A549 (cell line): ENCODE measurements at regions not wholly inside any gene's neighbourhood (a gene's known extent, or its start where the extent isn't known, plus 50 kb on each side); places are given as distances from the start of the nearest gene placed in this dataset.

Source experiments
- ATAC-seq, 2 experiments: fragments of 200-7000 bp in 1 of 2; fragments of >200 bp in 1 of 2; cut with Nextera tagmentation in 1 of 2; cut with Tn5 transposase in 1 of 2; 3 replicates each; pipeline versions ENCODE4 v1.8.0 to v1.9.1; 2018 to 2020; ENCODE audit warnings: mild to moderate bottlenecking in 1 of 2, moderate library complexity in 1 of 2
- CTCF ChIA-PET: fragments of 300-600 bp; sonication (Branson Sonifier 250); formaldehyde crosslinking; extraction: SDS; loops from one replicate; lab custom pipeline; 2021; ENCODE audit warnings: antibody characterized with exemption, inconsistent platforms; lab: Yijun Ruan, JAX
- POLR2A ChIA-PET: fragments of 350-600 bp; formaldehyde crosslinking; extraction: SDS; loops from one replicate; lab custom pipeline; 2021; ENCODE audit warnings: antibody characterized with exemption, inconsistent platforms; lab: Yijun Ruan, JAX
- DNase-seq, 2 experiments: peaks; one replicate each; pipeline versions ENCODE4 v3.0.0 to v3.0.0-alpha.2; 2011 to 2016; ENCODE audit warnings: low read depth in 1 of 2, low spot score in 1 of 2
- FAIRE-seq: peaks from 2 replicates; lab custom pipeline; 2011; peaks lifted over from hg19 to GRCh38; lab: Jason Lieb, UNC
- H3K27ac ChIP-seq, 2 experiments: fragments of >200 bp; sonication (Bioruptor Twin); formaldehyde crosslinking; 3 replicates each; pipeline ENCODE4 v1.5.1; 2016 to 2017
- H3K4me1 ChIP-seq: fragments of >200 bp; sonication (Bioruptor Twin); formaldehyde crosslinking; 3 replicates; pipeline ENCODE4 v1.6.1; 2016
- H3K4me2 ChIP-seq: fragments of >200 bp; sonication (Bioruptor Twin); formaldehyde crosslinking; 3 replicates; pipeline ENCODE4 v1.6.1; 2016
- H3K4me3 ChIP-seq: fragments of >200 bp; sonication (Bioruptor Twin); formaldehyde crosslinking; 3 replicates; pipeline ENCODE4 v1.5.1; 2016
- H3K9me3 ChIP-seq: fragments of >200 bp; sonication (Bioruptor Twin); formaldehyde crosslinking; 3 replicates; pipeline ENCODE4 v1.6.1; 2016
- ATOH8 ChIP-seq: fragments of 250-450 bp; sonication (Bioruptor Pico); IDR thresholded peaks from 2 replicates; pipeline ENCODE4 v1.5.0; 2020; ENCODE audit warnings: low read depth, mild to moderate bottlenecking, moderate library complexity
- BHLHE40 ChIP-seq: IDR thresholded peaks from 2 replicates; pipeline ENCODE4 v1.6.1; 2012; ENCODE audit warnings: low read depth, low read length, inconsistent platforms
- CEBPB ChIP-seq, 2 experiments: fragments of >200 bp in 1 of 2; sonication (Bioruptor Twin) in 1 of 2; formaldehyde crosslinking in 1 of 2; IDR thresholded peaks; 2 replicates each; pipeline ENCODE4 v1.6.1; 2012 to 2016
- CTCF ChIP-seq: fragments of >200 bp; sonication (Bioruptor Twin); formaldehyde crosslinking; IDR thresholded peaks from 3 replicates; pipeline ENCODE4 v1.5.1; 2016
- FOXS1 ChIP-seq: fragments of 250-450 bp; sonication (Bioruptor Pico); IDR thresholded peaks from 2 replicates; pipeline ENCODE4 v1.5.0; 2020; ENCODE audit warnings: mild to moderate bottlenecking, moderate library complexity
- HDAC2 ChIP-seq: fragments of 200-600 bp; sonication (generic); IDR thresholded peaks from 2 replicates; pipeline ENCODE4 v1.6.1; 2016
- JUN ChIP-seq, 2 experiments: fragments of >200 bp; sonication (Bioruptor Twin); formaldehyde crosslinking; IDR thresholded peaks; 2 replicates in 1 of 2; 3 replicates in 1 of 2; pipeline ENCODE4 v1.6.1; 2016 to 2017
- MAZ ChIP-seq: fragments of 150-350 bp; IDR thresholded peaks from 2 replicates; pipeline ENCODE4 v1.6.1; 2014; ENCODE audit warnings: antibody characterized with exemption, low read depth, low read length, borderline replicate concordance
- MYC ChIP-seq: IDR thresholded peaks from 2 replicates; pipeline ENCODE4 v1.6.1; 2012; ENCODE audit warnings: mild to moderate bottlenecking, inconsistent platforms, low read length, improper control_type of control experiment, borderline replicate concordance
- PBX3 ChIP-seq: IDR thresholded peaks from 2 replicates; pipeline ENCODE4 v1.6.1; 2012
- PHF8 ChIP-seq: fragments of 200-600 bp; sonication (generic); IDR thresholded peaks from 2 replicates; pipeline ENCODE4 v1.6.1; 2016; ENCODE audit warnings: low read depth, mild to moderate bottlenecking, antibody characterized with exemption, moderate library complexity, borderline replicate concordance
- POLR2A ChIP-seq: IDR thresholded peaks from 2 replicates; pipeline ENCODE4 v1.6.1; 2012; ENCODE audit warnings: mild to moderate bottlenecking, low read length
- POLR2AphosphoS2 ChIP-seq: conservative IDR thresholded peaks from 2 replicates; pipeline ENCODE4 v1.6.1; 2012; ENCODE audit warnings: low read length, improper control_type of control experiment, inconsistent platforms
- RCOR1 ChIP-seq: fragments of 150-350 bp; IDR thresholded peaks from 2 replicates; pipeline ENCODE4 v1.6.1; 2014; ENCODE audit warnings: antibody characterized with exemption, low read length, low read depth
- REST ChIP-seq: fragments of 200-600 bp; sonication (generic); IDR thresholded peaks from 2 replicates; pipeline ENCODE4 v1.6.1; 2016; ENCODE audit warnings: antibody characterized with exemption, mild to moderate bottlenecking, moderate library complexity
- RFX5 ChIP-seq: fragments of 450-650 bp; IDR thresholded peaks from 2 replicates; pipeline ENCODE4 v1.7.1; 2014; ENCODE audit warnings: antibody characterized with exemption, mild to moderate bottlenecking, moderate library complexity
- SMC3 ChIP-seq: fragments of >200 bp; sonication (Bioruptor Twin); formaldehyde crosslinking; IDR thresholded peaks from 3 replicates; pipeline ENCODE4 v1.6.1; 2018; ENCODE audit warnings: inconsistent platforms
- SREBF2 ChIP-seq: fragments of 450-650 bp; IDR thresholded peaks from 2 replicates; pipeline ENCODE4 v1.6.1; 2014; ENCODE audit warnings: mild to moderate bottlenecking, moderate library complexity
- USF2 ChIP-seq: fragments of 450-650 bp; IDR thresholded peaks from 2 replicates; pipeline ENCODE4 v1.6.1; 2014; ENCODE audit warnings: antibody characterized with exemption
- ZC3H11A ChIP-seq: fragments of 450-650 bp; IDR thresholded peaks from 2 replicates; pipeline ENCODE4 v1.6.1; 2014; ENCODE audit warnings: antibody characterized with exemption, mild to moderate bottlenecking
- ZFP36 ChIP-seq: fragments of 450-650 bp; IDR thresholded peaks from 2 replicates; pipeline ENCODE4 v1.6.1; 2014; ENCODE audit warnings: borderline replicate concordance; ENCODE audit not compliant: partially characterized antibody
- WGBS: methylation state at CpG from one replicate; pipeline ENCODE4 v1.1.6; 2017; ENCODE audit errors: missing lambda C conversion rate; 5-methylcytosine and 5-hydroxymethylcytosine counted together

GRCh38 chr6:108758884-108759283, 89.3 kb upstream of the ARMC2 start (continued):
- TF ChIP-seq RCOR1 = no peak

- WGBS = 76% methylated on average over 8 of the region's 9 CpGs
- POLR2A ChIA-PET = no interaction called here
Measured at GRCh38 chr6:108760126-108761050, 87.8 kb upstream of the ARMC2 start.

More at GRCh38 chr6:108760126-108761050, 87.8 kb upstream of the ARMC2 start:
- FAIRE-seq = no peak
- ATAC-seq = no peak
- no peak overlapping the region for H3K4me2 ChIP-seq
- H3K9me3 ChIP-seq = no peaks in the 10 kb centered on the region
- CTCF ChIA-PET = interaction anchor here (0.6 kb wide), 1 partner anchor 78 kb away, joined by 3 read pairs; no protein-coding TSS in a partner anchor
- no peak overlapping the region for H3K27ac ChIP-seq
- no peaks in the 10 kb centered on the region for H3K4me1 ChIP-seq
- TF ChIP-seq POLR2AphosphoS2 (no peak), FOXS1 (CRISPR knock-in tag) (no peak), REST (no peak), ZC3H11A (no peak), RFX5 (no peak), MAZ (no peak), MYC (no peak), JUN (IDR thresholded peaks at IDR 0.05) (no peak), ZFP36 (no peak), CTCF (no peak), CEBPB (IDR thresholded peaks at IDR 0.05) (no peak), USF2 (no peak), BHLHE40 (no peak), POLR2A (no peak), HDAC2 (no peak), PBX3 (no peak), SMC3 (no peak), ATOH8 (CRISPR knock-in tag) (no peak), SREBF2 (no peak), PHF8 (no peak)
- H3K4me3 ChIP-seq = no peak overlapping the region
- DNase-seq = no peak
